Hepatocyte (in vitro differentiated cells): ENCODE measurements at regions not wholly inside any gene's neighbourhood (a gene's known extent, or its start where the extent isn't known, plus 50 kb on each side); places are given as distances from the start of the nearest gene placed in this dataset.

Experiments used
- DNase-seq: peaks from one replicate; pipeline ENCODE4 v3.0.0-alpha.2; 2016; ENCODE audit warnings: low spot score
- H2AFZ ChIP-seq: fragments of 200-600 bp; sonication (generic); 2 replicates; pipeline ENCODE4 v1.6.0; 2016; ENCODE audit warnings: antibody characterized with exemption, mild to moderate bottlenecking
- H3K27ac ChIP-seq: fragments of 200-600 bp; sonication (generic); 2 replicates; pipeline ENCODE4 v1.5.1; 2016; ENCODE audit warnings: mild to moderate bottlenecking
- H3K27me3 ChIP-seq: fragments of 200-600 bp; sonication (generic); 2 replicates; pipeline ENCODE4 v1.6.1; 2016
- H3K36me3 ChIP-seq: fragments of 200-600 bp; sonication (generic); replicated peaks from 2 replicates; pipeline ENCODE4 v1.5.1; 2016; ENCODE audit warnings: low read depth; ENCODE audit not compliant: insufficient read depth
- H3K4me1 ChIP-seq: fragments of 200-600 bp; sonication (generic); 2 replicates; pipeline ENCODE4 v1.5.1; 2016; ENCODE audit warnings: mild to moderate bottlenecking, moderate library complexity; ENCODE audit not compliant: insufficient read depth
- H3K4me2 ChIP-seq: fragments of 200-600 bp; sonication (generic); 2 replicates; pipeline ENCODE4 v1.6.0; 2016
- H3K4me3 ChIP-seq: fragments of 200-600 bp; sonication (generic); 2 replicates; pipeline ENCODE4 v1.5.1; 2016; ENCODE audit warnings: mild to moderate bottlenecking
- H3K79me2 ChIP-seq: fragments of 200-600 bp; sonication (generic); 2 replicates; pipeline ENCODE4 v1.6.0; 2017; ENCODE audit warnings: mild to moderate bottlenecking
- H3K9me2 ChIP-seq: fragments of 200-600 bp; sonication (generic); replicated peaks from 2 replicates; pipeline ENCODE4 v1.6.0; 2017; ENCODE audit warnings: mild to moderate bottlenecking; ENCODE audit not compliant: insufficient read depth
- H3K9me3 ChIP-seq: fragments of 200-600 bp; sonication (generic); 2 replicates; pipeline ENCODE4 v1.5.1; 2016; ENCODE audit warnings: low read depth, mild to moderate bottlenecking
- H4K20me1 ChIP-seq: fragments of 200-600 bp; sonication (generic); 2 replicates; pipeline ENCODE4 v1.6.0; 2016; ENCODE audit warnings: mild to moderate bottlenecking; ENCODE audit not compliant: insufficient read depth, poor library complexity, severe bottlenecking
- EZH2 ChIP-seq: fragments of 200-600 bp; sonication (generic); IDR thresholded peaks from 2 replicates; pipeline ENCODE4 v1.6.1; 2016; ENCODE audit warnings: antibody characterized with exemption, mild to moderate bottlenecking, borderline replicate concordance
- EZH2phosphoT487 ChIP-seq: fragments of 200-600 bp; sonication (generic); IDR thresholded peaks from one replicate; pipeline ENCODE4 v1.6.1; 2018; ENCODE audit warnings: antibody characterized with exemption, mild to moderate bottlenecking, low read depth, moderate library complexity; ENCODE audit not compliant: unreplicated experiment, severe bottlenecking
- WGBS: methylation state at CpG from one replicate; pipeline ENCODE4 v1.1.6; 2016; ENCODE audit warnings: low lambda C conversion rate; ENCODE audit errors: missing lambda C conversion rate; 5-methylcytosine and 5-hydroxymethylcytosine counted together
- TF ChIP-seq, protein P1 (sequence below): fragments of 200-600 bp; sonication (generic); IDR thresholded peaks from 2 replicates; pipeline ENCODE4 v1.5.1; 2016; ENCODE audit warnings: antibody characterized with exemption, mild to moderate bottlenecking; ENCODE audit not compliant: poor library complexity

DNA sequence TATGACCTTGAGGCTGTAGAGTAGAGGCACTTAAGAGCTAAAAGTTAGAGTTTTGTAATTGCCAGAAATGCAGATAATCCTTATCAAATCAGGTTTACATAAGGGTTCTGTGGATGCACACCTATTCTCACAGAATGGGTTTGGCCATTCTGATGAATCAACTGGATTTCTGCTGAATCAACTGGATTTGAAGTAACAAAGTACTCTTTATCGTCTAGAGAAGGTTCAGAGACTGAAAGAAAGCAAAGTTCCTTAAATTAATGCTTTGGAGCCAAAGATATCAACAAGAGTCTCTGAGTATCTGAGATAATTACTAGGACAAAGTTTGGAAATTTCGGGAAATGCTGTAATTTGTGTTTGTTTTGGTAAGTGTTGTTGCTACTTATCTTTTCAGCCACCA, 669.6 kb upstream of the ZNF608 start:
- no peaks in the 10 kb centered on the region for H3K79me2 ChIP-seq
- no peaks in the 10 kb centered on the region for H3K36me3 ChIP-seq
- H3K9me3 ChIP-seq: no peaks in the 10 kb centered on the region
- TF ChIP-seq, protein P1, sequence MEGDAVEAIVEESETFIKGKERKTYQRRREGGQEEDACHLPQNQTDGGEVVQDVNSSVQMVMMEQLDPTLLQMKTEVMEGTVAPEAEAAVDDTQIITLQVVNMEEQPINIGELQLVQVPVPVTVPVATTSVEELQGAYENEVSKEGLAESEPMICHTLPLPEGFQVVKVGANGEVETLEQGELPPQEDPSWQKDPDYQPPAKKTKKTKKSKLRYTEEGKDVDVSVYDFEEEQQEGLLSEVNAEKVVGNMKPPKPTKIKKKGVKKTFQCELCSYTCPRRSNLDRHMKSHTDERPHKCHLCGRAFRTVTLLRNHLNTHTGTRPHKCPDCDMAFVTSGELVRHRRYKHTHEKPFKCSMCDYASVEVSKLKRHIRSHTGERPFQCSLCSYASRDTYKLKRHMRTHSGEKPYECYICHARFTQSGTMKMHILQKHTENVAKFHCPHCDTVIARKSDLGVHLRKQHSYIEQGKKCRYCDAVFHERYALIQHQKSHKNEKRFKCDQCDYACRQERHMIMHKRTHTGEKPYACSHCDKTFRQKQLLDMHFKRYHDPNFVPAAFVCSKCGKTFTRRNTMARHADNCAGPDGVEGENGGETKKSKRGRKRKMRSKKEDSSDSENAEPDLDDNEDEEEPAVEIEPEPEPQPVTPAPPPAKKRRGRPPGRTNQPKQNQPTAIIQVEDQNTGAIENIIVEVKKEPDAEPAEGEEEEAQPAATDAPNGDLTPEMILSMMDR: no peak
- TF ChIP-seq EZH2 (no peak), EZH2phosphoT487 (no peak)
- WGBS: 83% methylated on average over 2 of the region's 2 CpGs
- DNase-seq: no peak
- H3K27me3 ChIP-seq: no peaks in the 10 kb centered on the region
- no peaks in the 10 kb centered on the region for H4K20me1 ChIP-seq
- H2AFZ ChIP-seq: no peak overlapping the region
- H3K4me2 ChIP-seq: no peak overlapping the region
- no peak overlapping the region for H3K27ac ChIP-seq
- no peaks in the 10 kb centered on the region for H3K9me2 ChIP-seq
- H3K4me1 ChIP-seq: peaks cover 25% of the 10 kb centered on the region
- no peak overlapping the region for H3K4me3 ChIP-seq

DNA sequence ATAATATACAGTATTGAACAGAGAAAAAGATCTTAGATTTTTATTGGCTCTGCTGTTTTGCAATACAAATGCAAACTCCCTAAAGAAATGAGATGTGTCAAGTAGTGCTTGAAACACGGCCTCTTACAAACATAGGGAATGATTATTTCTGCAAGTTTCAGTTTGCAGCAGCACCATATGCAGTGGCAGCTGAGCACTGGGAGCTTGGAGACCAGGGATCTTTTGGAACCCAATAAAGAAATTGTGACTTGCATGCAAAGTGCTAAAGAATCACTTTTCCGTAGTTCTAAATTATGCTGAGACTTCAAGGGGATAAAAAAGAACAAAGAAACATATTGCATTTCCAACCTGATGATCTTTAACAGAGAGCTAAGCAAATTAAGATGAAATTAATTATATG, 674.6 kb upstream of the ZNF608 start:
- no peak for DNase-seq
- TF ChIP-seq, protein P1: no peak
- TF ChIP-seq EZH2phosphoT487: no peak
- H3K27me3 ChIP-seq: no peaks in the 10 kb centered on the region
- H3K4me3 ChIP-seq: no peak overlapping the region
- no peak overlapping the region for H3K4me2 ChIP-seq
- no peaks in the 10 kb centered on the region for H4K20me1 ChIP-seq
- H3K9me3 ChIP-seq: no peaks in the 10 kb centered on the region
- H3K27ac ChIP-seq: no peak overlapping the region
- no peaks in the 10 kb centered on the region for H3K4me1 ChIP-seq
- H2AFZ ChIP-seq: no peak overlapping the region
- no peaks in the 10 kb centered on the region for H3K9me2 ChIP-seq
- no peaks in the 10 kb centered on the region for H3K79me2 ChIP-seq
- WGBS: 80% methylated on average over 2 of the region's 2 CpGs
- no peaks in the 10 kb centered on the region for H3K36me3 ChIP-seq

DNA sequence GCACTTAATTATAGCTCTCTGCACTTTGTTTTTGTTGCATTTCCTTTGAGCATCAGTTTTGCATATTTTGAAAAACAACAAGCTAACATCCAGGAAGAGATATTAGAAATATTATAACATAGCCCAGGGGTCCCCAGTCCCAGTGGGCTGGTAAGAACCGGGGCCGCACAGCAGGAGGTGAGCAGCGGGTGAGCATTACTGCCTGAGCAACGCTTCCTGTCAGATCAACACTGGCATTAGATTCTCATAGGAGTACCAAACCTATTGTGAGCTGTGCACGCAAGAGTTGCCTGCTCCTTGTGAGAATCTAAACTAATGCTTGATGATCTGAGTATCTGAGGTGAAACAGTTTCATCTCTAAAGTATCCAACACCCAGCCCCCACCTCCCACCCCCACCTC, 675.9 kb upstream of the ZNF608 start:
- Histone ChIP-seq H3K79me2 (no peaks in the 10 kb centered on the region), H3K4me1 (no peaks in the 10 kb centered on the region), H3K27me3 (no peaks in the 10 kb centered on the region), H3K4me2 (no peak overlapping the region), H3K9me3 (no peaks in the 10 kb centered on the region), H2AFZ (no peak overlapping the region), H4K20me1 (no peaks in the 10 kb centered on the region), H3K27ac (no peak overlapping the region), H3K4me3 (no peak overlapping the region), H3K36me3 (no peaks in the 10 kb centered on the region), H3K9me2 (no peaks in the 10 kb centered on the region)
- DNase-seq: no peak
- WGBS: 65% methylated on average over 5 of the region's 5 CpGs
- TF ChIP-seq, protein P1: no peak
- TF ChIP-seq EZH2: no peak
- TF ChIP-seq EZH2phosphoT487: no peak
